Caco-2 (cell line): ENCODE measurements at regions not wholly inside any gene's neighbourhood (a gene's known extent, or its start where the extent isn't known, plus 50 kb on each side); places are given as distances from the start of the nearest gene placed in this dataset.
A peak's percentile ranks its signal among the peaks of the same experiment; 100 is the strongest.

ENCODE experiments used
- BruUV-seq: library from RNA; stranded (reverse); fragments of 400-500 nt; replicated peaks from 2 replicates; lab custom pipeline; 2021; lab: Mats Ljungman, UMichigan
- CTCF ChIA-PET: fragments of 300-600 bp; sonication (Branson Sonifier 250); formaldehyde crosslinking; loops from one replicate; lab custom pipeline; 2022; ENCODE audit warnings: antibody characterized with exemption; lab: Charles Lee
- POLR2A ChIA-PET: fragments of 300-600 bp; sonication (Branson Sonifier 250); formaldehyde crosslinking; loops from one replicate; lab custom pipeline; 2022; ENCODE audit warnings: antibody characterized with exemption; lab: Charles Lee
- DNase-seq, 2 experiments: peaks; one replicate each; pipeline versions ENCODE4 v3.0.0 to v3.0.0-alpha.2; 2020 to 2022
- H3K27me3 ChIP-seq: replicated peaks from 2 replicates; pipeline ENCODE4 v1.6.0; 2011; ENCODE audit warnings: low read length; ENCODE audit not compliant: control insufficient read depth, insufficient read depth
- H3K36me3 ChIP-seq: 2 replicates; pipeline ENCODE4 v1.5.1; 2011; ENCODE audit warnings: low read length; ENCODE audit not compliant: control insufficient read depth, insufficient read depth
- H3K4me1 ChIP-seq: fragments of 250-450 bp; sonication (Bioruptor Pico); 2 replicates; pipeline ENCODE4 v1.5.1; 2020; ENCODE audit warnings: mild to moderate bottlenecking
- H3K4me3 ChIP-seq: 2 replicates; pipeline ENCODE4 v1.5.1; 2011; ENCODE audit warnings: low read depth, mild to moderate bottlenecking, control low read depth, low read length
- H3K9me3 ChIP-seq: fragments of 250-450 bp; sonication (Bioruptor Pico); 2 replicates; pipeline ENCODE4 v1.5.1; 2020; ENCODE audit warnings: mild to moderate bottlenecking, moderate library complexity
- H3K27ac Mint-ChIP-seq: one replicate; pipeline ENCODE4 v1.8.0; 2022; ENCODE audit warnings: mixed read lengths; ENCODE audit not compliant: unreplicated experiment
- H3K27me3 Mint-ChIP-seq: one replicate; pipeline ENCODE4 v1.8.0; 2022; ENCODE audit warnings: mixed read lengths; ENCODE audit not compliant: insufficient read depth, unreplicated experiment
- H3K36me3 Mint-ChIP-seq: one replicate; pipeline ENCODE4 v1.8.0; 2022; ENCODE audit warnings: mild to moderate bottlenecking, mixed read lengths; ENCODE audit not compliant: insufficient read depth, unreplicated experiment
- H3K4me1 Mint-ChIP-seq: one replicate; pipeline ENCODE4 v1.8.0; 2022; ENCODE audit warnings: low read depth, mixed read lengths; ENCODE audit not compliant: unreplicated experiment
- H3K4me3 Mint-ChIP-seq: one replicate; pipeline ENCODE4 v1.8.0; 2022; ENCODE audit warnings: mild to moderate bottlenecking, moderate library complexity, mixed read lengths; ENCODE audit not compliant: unreplicated experiment
- H3K9me3 Mint-ChIP-seq: one replicate; pipeline ENCODE4 v1.8.0; 2022; ENCODE audit warnings: mixed read lengths; ENCODE audit not compliant: unreplicated experiment
- CTCF ChIP-seq, 2 experiments: fragments of 200-600 bp in 1 of 2; IDR thresholded peaks; 1 replicate in 1 of 2; 2 replicates in 1 of 2; pipeline versions ENCODE4 v1.5.1 to v1.8.0; 2011 to 2022; ENCODE audit warnings: antibody characterized with exemption in 1 of 2, control low read depth in 1 of 2, inconsistent platforms in 1 of 2, low read depth in 1 of 2, low read length in 1 of 2, mild to moderate bottlenecking in 1 of 2, moderate library complexity in 1 of 2; ENCODE audit not compliant: insufficient read depth in 1 of 2, severe bottlenecking in 1 of 2, unreplicated experiment in 1 of 2
- intact Hi-C: fragments of 100-400 bp; cut with micrococcal nuclease; formaldehyde crosslinking; loops from one replicate; pipeline ENCODE4 v1.10.0; 2022; ENCODE audit not compliant: unreplicated experiment

GRCh38 chr3:197611255-197611654 is 55.5 kb upstream of the BDH1 start:
- no peak overlapping the region for H3K4me3 Mint-ChIP-seq
- ChIA-PET CTCF (interaction anchor here (0.5 to 1.3 kb wide), 3 partner anchors 10 to 309 kb away, joined by 3 to 7 read pairs (median 5); no protein-coding TSS in a partner anchor), POLR2A (no interaction called here)
- H3K36me3 ChIP-seq: peaks cover 5% of the 10 kb centered on the region
- no peaks in the 10 kb centered on the region for H3K9me3 Mint-ChIP-seq
- H3K9me3 ChIP-seq: no peaks in the 10 kb centered on the region
- DNase-seq: no peak
- no peaks in the 10 kb centered on the region for H3K4me1 ChIP-seq
- H3K27me3 Mint-ChIP-seq: no peaks in the 10 kb centered on the region
- no peaks in the 10 kb centered on the region for H3K27me3 ChIP-seq
- no peak overlapping the region for H3K4me3 ChIP-seq
- intact Hi-C loops: no loop called here
- no TSS peak for BruUV-seq
- no peaks in the 10 kb centered on the region for H3K4me1 Mint-ChIP-seq
- peaks cover 77% of the 10 kb centered on the region for H3K36me3 Mint-ChIP-seq
- no peak overlapping the region for H3K27ac Mint-ChIP-seq
- TF ChIP-seq CTCF (IDR thresholded peaks at IDR 0.05; ENCODE audit: insufficient read depth in 1 of 2, low read depth in 1 of 2, low read length in 1 of 2, severe bottlenecking in 1 of 2, unreplicated experiment in 1 of 2): no peak

GRCh38 chr3:197606468-197606867 is 50.7 kb upstream of the BDH1 start:
- no peaks in the 10 kb centered on the region for H3K27me3 Mint-ChIP-seq
- Histone ChIP-seq H3K9me3 (no peaks in the 10 kb centered on the region), H3K4me3 (no peak overlapping the region), H3K4me1 (no peaks in the 10 kb centered on the region), H3K27me3 (no peaks in the 10 kb centered on the region), H3K36me3 (peaks cover 5% of the 10 kb centered on the region)
- intact Hi-C loops: no loop called here
- no peaks in the 10 kb centered on the region for H3K4me1 Mint-ChIP-seq
- peak overlapping the region; percentile 60 for H3K27ac Mint-ChIP-seq
- no peak for TF ChIP-seq CTCF (IDR thresholded peaks at IDR 0.05; ENCODE audit: insufficient read depth in 1 of 2, low read depth in 1 of 2, low read length in 1 of 2, severe bottlenecking in 1 of 2, unreplicated experiment in 1 of 2)
- H3K9me3 Mint-ChIP-seq: peaks cover 9% of the 10 kb centered on the region
- ChIA-PET POLR2A (no interaction called here), CTCF (no interaction called here)
- H3K36me3 Mint-ChIP-seq: peaks cover 49% of the 10 kb centered on the region
- BruUV-seq: no TSS peak
- no peak overlapping the region for H3K4me3 Mint-ChIP-seq
- no peak for DNase-seq
